H9 (cell line): ENCODE measurements at regions not wholly inside any gene's neighbourhood (a gene's known extent, or its start where the extent isn't known, plus 50 kb on each side); places are given as distances from the start of the nearest gene placed in this dataset.

Experiments used
- DNase-seq: peaks from one replicate; pipeline ENCODE4 v3.0.0-alpha.2; 2017
- H2AFZ ChIP-seq: one replicate; pipeline ENCODE4 v1.6.1; 2013; ENCODE audit warnings: mild to moderate bottlenecking, low read length, control low read depth, moderate library complexity
- H2AK5ac ChIP-seq: 2 replicates; pipeline ENCODE4 v1.6.1; 2013; ENCODE audit warnings: low read length, control low read depth, mixed read lengths; ENCODE audit not compliant: insufficient read length
- H2BK120ac ChIP-seq: one replicate; pipeline ENCODE4 v1.6.1; 2013; ENCODE audit warnings: low read depth, mild to moderate bottlenecking, low read length, control low read depth, inconsistent platforms; ENCODE audit not compliant: poor library complexity, severe bottlenecking
- H2BK12ac ChIP-seq: 2 replicates; pipeline ENCODE4 v1.6.1; 2013; ENCODE audit warnings: low read length, control low read depth, mixed read lengths, low read depth; ENCODE audit not compliant: insufficient read length
- H2BK15ac ChIP-seq: 2 replicates; pipeline ENCODE4 v1.6.1; 2013; ENCODE audit warnings: low read depth, low read length, control low read depth
- H2BK20ac ChIP-seq: one replicate; pipeline ENCODE4 v1.6.1; 2013; ENCODE audit warnings: low read depth, mild to moderate bottlenecking, low read length, control low read depth, inconsistent platforms; ENCODE audit not compliant: poor library complexity, severe bottlenecking
- H2BK5ac ChIP-seq: 2 replicates; pipeline ENCODE4 v1.6.1; 2013; ENCODE audit warnings: low read length, control low read depth, mixed read lengths; ENCODE audit not compliant: insufficient read length
- H3K14ac ChIP-seq: 2 replicates; pipeline ENCODE4 v1.6.1; 2013; ENCODE audit warnings: low read length, control low read depth; ENCODE audit not compliant: insufficient read depth
- H3K18ac ChIP-seq: 2 replicates; pipeline ENCODE4 v1.6.1; 2013; ENCODE audit warnings: low read depth, mild to moderate bottlenecking, mixed read lengths, low read length, control low read depth; ENCODE audit not compliant: insufficient read length
- H3K23ac ChIP-seq: 2 replicates; pipeline ENCODE4 v1.6.1; 2013; ENCODE audit warnings: low read length, control low read depth, mixed read lengths, low read depth; ENCODE audit not compliant: insufficient read length
- H3K23me2 ChIP-seq: 2 replicates; pipeline ENCODE4 v1.6.1; 2013; ENCODE audit warnings: low read depth, mild to moderate bottlenecking, mixed read lengths, low read length, control low read depth; ENCODE audit not compliant: insufficient read length, poor library complexity, severe bottlenecking
- H3K27ac ChIP-seq: 2 replicates; pipeline ENCODE4 v1.5.1; 2013; ENCODE audit warnings: low read length, control low read depth, mixed read lengths, low read depth; ENCODE audit not compliant: insufficient read length
- H3K27me3 ChIP-seq: 2 replicates; pipeline ENCODE4 v1.6.1; 2013; ENCODE audit warnings: low read length, control low read depth, inconsistent platforms; ENCODE audit not compliant: insufficient read depth
- H3K4ac ChIP-seq: 2 replicates; pipeline ENCODE4 v1.6.1; 2013; ENCODE audit warnings: low read depth, mild to moderate bottlenecking, control low read depth, inconsistent platforms, low read length, moderate library complexity
- H3K4me1 ChIP-seq: 2 replicates; pipeline ENCODE4 v1.6.1; 2013; ENCODE audit warnings: low read length, control low read depth, inconsistent platforms; ENCODE audit not compliant: insufficient read depth
- H3K4me2 ChIP-seq: 2 replicates; pipeline ENCODE4 v1.6.1; 2013; ENCODE audit warnings: low read length, control low read depth, mixed read lengths; ENCODE audit not compliant: insufficient read length, insufficient read depth
- H3K56ac ChIP-seq: 2 replicates; pipeline ENCODE4 v1.6.1; 2013; ENCODE audit warnings: low read depth, mild to moderate bottlenecking, mixed read lengths, low read length, control low read depth; ENCODE audit not compliant: insufficient read length
- H3K79me1 ChIP-seq: 2 replicates; pipeline ENCODE4 v1.6.1; 2013; ENCODE audit warnings: low read depth, mild to moderate bottlenecking, moderate library complexity, low read length, control low read depth, inconsistent platforms; ENCODE audit not compliant: insufficient read depth, poor library complexity, severe bottlenecking
- H3K79me2 ChIP-seq: 2 replicates; pipeline ENCODE4 v1.6.1; 2013; ENCODE audit warnings: low read length, control low read depth, inconsistent platforms; ENCODE audit not compliant: insufficient read depth
- H3K9ac ChIP-seq: 2 replicates; pipeline ENCODE4 v1.6.1; 2013; ENCODE audit warnings: low read length, control low read depth, mixed read lengths; ENCODE audit not compliant: insufficient read length; ENCODE audit errors: extremely low read depth
- H3K9me3 ChIP-seq: one replicate; pipeline ENCODE4 v1.6.1; 2013; ENCODE audit warnings: low read depth, low read length, inconsistent platforms; ENCODE audit not compliant: control insufficient read depth
- H3T11ph ChIP-seq: one replicate; pipeline ENCODE4 v1.6.1; 2013; ENCODE audit warnings: mild to moderate bottlenecking, low read length, control low read depth, inconsistent platforms
- H4K20me1 ChIP-seq: one replicate; pipeline ENCODE4 v1.6.1; 2013; ENCODE audit not compliant: control insufficient read depth, insufficient read length, insufficient read depth
- H4K5ac ChIP-seq: 2 replicates; pipeline ENCODE4 v1.6.1; 2013; ENCODE audit warnings: low read depth, mild to moderate bottlenecking, mixed read lengths, low read length, control low read depth; ENCODE audit not compliant: insufficient read length
- H4K8ac ChIP-seq: replicated peaks from 2 replicates; pipeline ENCODE4 v1.6.1; 2013; ENCODE audit warnings: low read length, control low read depth, mixed read lengths, low read depth; ENCODE audit not compliant: insufficient read length
- H4K91ac ChIP-seq: 2 replicates; pipeline ENCODE4 v1.6.1; 2013; ENCODE audit warnings: low read depth, mild to moderate bottlenecking, moderate library complexity, mixed read lengths, low read length, control low read depth; ENCODE audit not compliant: insufficient read length
- H3K27ac Mint-ChIP-seq, 3 experiments: 2 replicates in 2 of 3; 3 replicates in 1 of 3; pipeline ENCODE4 v1.8.0; 2020 to 2021; ENCODE audit warnings: mixed read lengths in 3 of 3, mild to moderate bottlenecking in 1 of 3, moderate library complexity in 1 of 3
- H3K27me3 Mint-ChIP-seq: 2 replicates; pipeline ENCODE4 v1.8.0; 2021; ENCODE audit warnings: low read depth, mild to moderate bottlenecking, moderate library complexity, mixed read lengths
- H3K36me3 Mint-ChIP-seq, 3 experiments: 2 replicates in 2 of 3; 3 replicates in 1 of 3; pipeline ENCODE4 v1.8.0; 2020 to 2021; ENCODE audit warnings: low read depth in 3 of 3, mixed read lengths in 3 of 3; ENCODE audit not compliant: insufficient read depth in 1 of 3
- H3K4me1 Mint-ChIP-seq, 2 experiments: 2 replicates each; pipeline ENCODE4 v1.8.0; 2020; ENCODE audit warnings: mixed read lengths in 2 of 2
- H3K4me3 Mint-ChIP-seq, 2 experiments: 2 replicates in 1 of 2; 3 replicates in 1 of 2; pipeline ENCODE4 v1.8.0; 2020 to 2021; ENCODE audit warnings: mild to moderate bottlenecking in 2 of 2, mixed read lengths in 2 of 2, moderate library complexity in 1 of 2
- H3K9me3 Mint-ChIP-seq, 2 experiments: 2 replicates in 1 of 2; 3 replicates in 1 of 2; pipeline ENCODE4 v1.8.0; 2020; ENCODE audit warnings: mild to moderate bottlenecking in 2 of 2, mixed read lengths in 2 of 2, moderate library complexity in 1 of 2
- CTCF ChIP-seq: fragments of 200-600 bp; sonication (generic); conservative IDR thresholded peaks from 3 replicates; pipeline ENCODE4 v1.8.0; 2021; ENCODE audit warnings: antibody characterized with exemption, mild to moderate bottlenecking
- WGBS: extraction: QIAGEN DNeasy Blood & Tissue Kit; methylation state at CpG from one replicate; pipeline ENCODE4 v1.1.7; 2013; ENCODE audit warnings: missing lambda C conversion rate, low lambda C conversion rate, mixed read lengths; ENCODE audit not compliant: insufficient read length; ENCODE audit errors: extremely low coverage; 5-methylcytosine and 5-hydroxymethylcytosine counted together

- no peak for TF ChIP-seq CTCF
- DNase-seq = no peak
- H3K4me1 ChIP-seq = no peaks in the 10 kb centered on the region
- H3K9ac ChIP-seq = no peak overlapping the region
- peaks cover 0 to 2% of the 10 kb centered on the region in 2 experiments; a peak in 1 of 5 replicates for H3K9me3 Mint-ChIP-seq
- H3K4ac ChIP-seq = no peak overlapping the region
- no peak overlapping the region for H3K56ac ChIP-seq
- H3K27ac ChIP-seq = no peak overlapping the region
- no peak overlapping the region for H2BK120ac ChIP-seq
- H3K36me3 Mint-ChIP-seq = no peaks in the 10 kb centered on the region
- no peak overlapping the region for H2BK12ac ChIP-seq
- H3K27me3 Mint-ChIP-seq = no peaks in the 10 kb centered on the region
- no peak overlapping the region for H2AK5ac ChIP-seq
- no peak overlapping the region for H4K5ac ChIP-seq
- H3K4me2 ChIP-seq = no peak overlapping the region
- H3K9me3 ChIP-seq = no peaks in the 10 kb centered on the region
- H3K27ac Mint-ChIP-seq = no peak overlapping the region
- no peak overlapping the region for H2BK15ac ChIP-seq
- H3K4me1 Mint-ChIP-seq = peaks cover 6 to 7% of the 10 kb centered on the region in 2 experiments
- H2AFZ ChIP-seq = no peak overlapping the region
- H4K8ac ChIP-seq = no peak overlapping the region
- H3K4me3 Mint-ChIP-seq = no peak overlapping the region
- no peak overlapping the region for H3K23ac ChIP-seq
- no peak overlapping the region for H3T11ph ChIP-seq
- no peaks in the 10 kb centered on the region for H4K20me1 ChIP-seq
- H4K91ac ChIP-seq = no peak overlapping the region
- H3K23me2 ChIP-seq = no peaks in the 10 kb centered on the region
- H3K79me2 ChIP-seq = no peaks in the 10 kb centered on the region
- H2BK5ac ChIP-seq = no peak overlapping the region
- no peak overlapping the region for H2BK20ac ChIP-seq
- WGBS = no CpG with 5 or more reads among the region's 6 CpGs
- H3K18ac ChIP-seq = no peak overlapping the region
- H3K79me1 ChIP-seq = no peaks in the 10 kb centered on the region
- no peak overlapping the region for H3K14ac ChIP-seq
- no peaks in the 10 kb centered on the region for H3K27me3 ChIP-seq
Observed at GRCh38 chr4:154973244-154974035, 192.4 kb downstream of the RBM46 start.
